ENCODE measurements at regions not wholly inside any gene's neighbourhood (a gene's known extent, or its start where the extent isn't known, plus 50 kb on each side); places are given as distances from the start of the nearest gene placed in this dataset.

DNA sequence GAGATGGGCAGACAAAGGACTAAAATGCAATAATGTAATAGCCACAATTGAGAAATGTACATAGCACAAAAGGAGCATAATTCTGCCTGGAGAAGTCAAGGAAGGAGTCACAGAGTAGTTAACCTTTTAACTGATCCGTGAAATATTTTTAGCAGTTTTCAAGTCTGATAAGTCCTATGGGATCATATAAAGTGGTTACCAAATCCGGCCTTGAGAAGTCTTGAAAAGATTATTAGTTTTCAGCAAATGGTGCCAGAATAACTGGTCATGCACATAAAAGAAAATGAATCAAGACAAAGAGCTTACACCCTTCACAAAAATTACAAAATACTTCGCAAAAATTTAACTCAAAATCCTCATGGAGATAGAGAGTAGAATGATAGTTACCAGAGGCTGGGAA, 788.7 kb upstream of the AMOT start:
- no peak overlapping the region for H3K4me3 ChIP-seq
- peaks cover 0 to 4% (median 0%) of the 10 kb centered on the region in 7 donors for H3K27me3 ChIP-seq (replicated peaks in 1 of 7)
- no peaks in the 10 kb centered on the region for H3K9me3 ChIP-seq
- DNase-seq: no peak
- 73 to 88% (median 82%) methylated on average over 3 of the region's 3 CpGs for WGBS, 5 donors
- TF ChIP-seq, protein P1, sequence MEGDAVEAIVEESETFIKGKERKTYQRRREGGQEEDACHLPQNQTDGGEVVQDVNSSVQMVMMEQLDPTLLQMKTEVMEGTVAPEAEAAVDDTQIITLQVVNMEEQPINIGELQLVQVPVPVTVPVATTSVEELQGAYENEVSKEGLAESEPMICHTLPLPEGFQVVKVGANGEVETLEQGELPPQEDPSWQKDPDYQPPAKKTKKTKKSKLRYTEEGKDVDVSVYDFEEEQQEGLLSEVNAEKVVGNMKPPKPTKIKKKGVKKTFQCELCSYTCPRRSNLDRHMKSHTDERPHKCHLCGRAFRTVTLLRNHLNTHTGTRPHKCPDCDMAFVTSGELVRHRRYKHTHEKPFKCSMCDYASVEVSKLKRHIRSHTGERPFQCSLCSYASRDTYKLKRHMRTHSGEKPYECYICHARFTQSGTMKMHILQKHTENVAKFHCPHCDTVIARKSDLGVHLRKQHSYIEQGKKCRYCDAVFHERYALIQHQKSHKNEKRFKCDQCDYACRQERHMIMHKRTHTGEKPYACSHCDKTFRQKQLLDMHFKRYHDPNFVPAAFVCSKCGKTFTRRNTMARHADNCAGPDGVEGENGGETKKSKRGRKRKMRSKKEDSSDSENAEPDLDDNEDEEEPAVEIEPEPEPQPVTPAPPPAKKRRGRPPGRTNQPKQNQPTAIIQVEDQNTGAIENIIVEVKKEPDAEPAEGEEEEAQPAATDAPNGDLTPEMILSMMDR (IDR thresholded peaks at IDR 0.05 in 8 of 11, conservative IDR thresholded peaks at IDR 0.05 in 3 of 11): no peak
- no peak for TF ChIP-seq POLR2A (IDR thresholded peaks at IDR 0.05)
- no peak for TF ChIP-seq POLR2AphosphoS5 (IDR thresholded peaks at IDR 0.05)
- H3K36me3 ChIP-seq: no peaks in the 10 kb centered on the region
- intact Hi-C loops (cut with DNase I; ENCODE audit: low total_unique reads): no loop called here
- no peaks in the 10 kb centered on the region for H3K4me1 ChIP-seq
- H3K27ac ChIP-seq: no peak overlapping the region

DNA sequence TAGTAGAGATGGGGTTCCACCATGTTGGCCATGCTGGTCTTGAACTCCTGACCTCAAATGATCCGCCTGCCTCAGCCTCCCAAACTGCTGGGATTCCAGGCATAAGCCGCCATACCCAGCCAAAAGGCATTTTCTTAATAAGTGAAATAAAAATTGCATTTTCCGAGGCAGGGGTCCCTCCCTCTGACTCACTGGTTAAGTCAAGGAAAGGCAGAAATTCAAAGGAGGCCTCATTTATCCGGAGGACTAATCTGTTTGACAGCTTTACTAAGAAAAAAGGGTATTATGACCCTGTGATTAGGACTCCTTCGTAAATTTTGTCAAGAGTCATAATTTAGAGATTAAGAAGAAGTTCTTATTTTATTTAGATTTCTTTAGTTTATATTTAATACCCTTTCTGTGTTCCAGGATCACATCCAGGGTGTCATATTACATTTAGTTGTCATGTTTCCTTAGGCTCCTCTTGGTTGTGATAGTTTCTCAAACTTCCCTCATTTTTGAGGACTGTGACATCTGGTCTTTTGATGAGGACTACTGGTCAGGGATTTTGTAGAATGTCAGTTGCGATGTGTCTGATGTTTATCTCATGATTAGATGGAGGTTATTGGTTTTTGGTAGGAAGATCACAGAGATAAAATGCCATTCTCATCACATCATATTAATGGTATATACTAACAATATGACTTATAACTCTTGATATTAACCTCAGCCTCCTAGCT, 753.7 kb upstream of the AMOT start:
- Histone ChIP-seq H3K27me3 (replicated peaks in 1 of 7) (no peaks in the 10 kb centered on the region), H3K4me1 (no peaks in the 10 kb centered on the region), H3K4me3 (no peak overlapping the region), H3K9me3 (peaks cover 0 to 16% (median 2%) of the 10 kb centered on the region in 8 donors), H3K27ac (no peak overlapping the region), H3K36me3 (no peaks in the 10 kb centered on the region)
- 77 to 96% (median 84%) methylated on average over 6 of the region's 6 CpGs for whole genome bisulfite sequencing, 5 donors
- DNase-seq: no peak
- TF ChIP-seq POLR2AphosphoS5 (IDR thresholded peaks at IDR 0.05) (no peak), POLR2A (IDR thresholded peaks at IDR 0.05) (no peak)
- TF ChIP-seq, protein P1 (IDR thresholded peaks at IDR 0.05 in 8 of 11, conservative IDR thresholded peaks at IDR 0.05 in 3 of 11): no peak
- intact Hi-C loops (cut with DNase I; ENCODE audit: low total_unique reads): no loop called here

DNA sequence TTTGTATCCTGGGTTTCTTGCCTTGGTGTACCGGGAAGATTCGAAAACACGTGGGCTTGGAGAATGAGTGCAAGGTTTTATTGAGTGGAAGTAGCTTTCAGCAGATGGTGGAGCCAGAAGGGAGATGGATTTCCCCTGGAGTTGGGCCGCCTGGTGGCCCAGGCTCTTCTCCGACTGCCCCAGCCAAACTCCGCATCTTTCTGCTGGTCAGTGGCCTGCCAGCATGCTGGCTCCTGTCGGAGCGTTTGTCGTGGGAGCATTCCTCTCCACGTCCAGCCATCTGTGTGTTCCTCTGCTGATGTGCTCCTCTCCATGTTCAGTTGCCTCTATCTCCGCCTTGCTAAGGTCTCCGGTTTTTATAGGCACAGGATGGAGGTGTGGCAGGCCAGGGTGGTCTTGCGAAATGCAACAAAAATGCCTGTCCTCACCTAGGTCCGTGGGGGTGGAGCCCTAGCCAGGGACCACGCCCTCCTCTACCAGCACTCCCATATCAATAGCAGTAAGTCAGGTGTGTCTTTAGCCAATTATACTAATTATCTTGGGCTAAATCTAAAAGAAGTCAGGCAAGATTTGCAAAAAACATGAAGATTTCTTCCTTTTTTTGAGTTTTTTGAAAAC, 745.8 kb upstream of the AMOT start:
- 81 to 93% (median 90%) methylated on average over 14 to 15 of the region's 15 CpGs for WGBS, 5 donors
- H3K9me3 ChIP-seq: peaks cover 0 to 16% (median 4%) of the 10 kb centered on the region in 8 donors
- TF ChIP-seq POLR2AphosphoS5 (IDR thresholded peaks at IDR 0.05) (no peak), POLR2A (IDR thresholded peaks at IDR 0.05) (no peak)
- TF ChIP-seq, protein P1 (IDR thresholded peaks at IDR 0.05 in 8 of 11, conservative IDR thresholded peaks at IDR 0.05 in 3 of 11): no peak
- H3K4me3 ChIP-seq: no peak overlapping the region
- intact Hi-C loops (cut with DNase I; ENCODE audit: low total_unique reads): no loop called here
- no peaks in the 10 kb centered on the region for H3K27me3 ChIP-seq (replicated peaks in 1 of 7)
- DNase-seq: no peak
- no peaks in the 10 kb centered on the region for H3K4me1 ChIP-seq
- H3K27ac ChIP-seq: no peak overlapping the region
- H3K36me3 ChIP-seq: no peaks in the 10 kb centered on the region

DNA sequence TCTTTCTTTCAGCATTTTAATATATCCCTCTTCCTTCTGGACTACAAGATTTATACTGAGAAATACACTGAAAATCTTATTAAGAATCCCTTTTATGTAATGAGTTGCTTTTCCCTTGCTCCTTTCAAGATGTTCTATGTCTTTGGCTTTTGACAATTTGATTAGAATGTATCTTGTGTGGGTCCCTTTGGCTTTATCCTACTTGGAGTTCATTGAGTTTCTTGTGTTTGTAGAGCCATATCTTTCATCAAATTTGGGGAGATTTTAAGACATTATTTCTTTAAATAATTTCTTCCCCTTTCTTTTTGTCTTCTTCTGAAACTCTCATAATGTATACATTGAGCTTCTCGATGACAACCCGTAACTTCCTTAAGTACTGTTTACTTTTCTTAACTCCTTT, 739.9 kb upstream of the AMOT start:
- Histone ChIP-seq H3K36me3 (no peaks in the 10 kb centered on the region), H3K4me3 (no peak overlapping the region)
- WGBS, 5 donors: 85 to 95% (median 89%) methylated on average over 2 of the region's 2 CpGs

More for the DNA sequence above, 739.9 kb upstream of the AMOT start:
- TF ChIP-seq POLR2A (IDR thresholded peaks at IDR 0.05) (no peak), POLR2AphosphoS5 (IDR thresholded peaks at IDR 0.05) (no peak)
- TF ChIP-seq, protein P1 (IDR thresholded peaks at IDR 0.05 in 8 of 11, conservative IDR thresholded peaks at IDR 0.05 in 3 of 11): no peak
- H3K27ac ChIP-seq: no peak overlapping the region
- no peaks in the 10 kb centered on the region for H3K27me3 ChIP-seq (replicated peaks in 1 of 7)
- H3K4me1 ChIP-seq: no peaks in the 10 kb centered on the region
- intact Hi-C loops (cut with DNase I; ENCODE audit: low total_unique reads): no loop called here
- H3K9me3 ChIP-seq: peaks cover 0 to 32% (median 15%) of the 10 kb centered on the region in 8 donors
- DNase-seq: no peak
